A549 (cell line): ENCODE measurements at regions not wholly inside any gene's neighbourhood (a gene's known extent, or its start where the extent isn't known, plus 50 kb on each side); places are given as distances from the start of the nearest gene placed in this dataset.

Experiments
- ATAC-seq, 2 experiments: fragments of 200-7000 bp in 1 of 2; fragments of >200 bp in 1 of 2; cut with Nextera tagmentation in 1 of 2; cut with Tn5 transposase in 1 of 2; 3 replicates each; pipeline versions ENCODE4 v1.8.0 to v1.9.1; 2018 to 2020; ENCODE audit warnings: mild to moderate bottlenecking in 1 of 2, moderate library complexity in 1 of 2
- CTCF ChIA-PET: fragments of 300-600 bp; sonication (Branson Sonifier 250); formaldehyde crosslinking; extraction: SDS; loops from one replicate; lab custom pipeline; 2021; ENCODE audit warnings: antibody characterized with exemption, inconsistent platforms; lab: Yijun Ruan, JAX
- POLR2A ChIA-PET: fragments of 350-600 bp; formaldehyde crosslinking; extraction: SDS; loops from one replicate; lab custom pipeline; 2021; ENCODE audit warnings: antibody characterized with exemption, inconsistent platforms; lab: Yijun Ruan, JAX
- DNase-seq, 2 experiments: peaks; one replicate each; pipeline versions ENCODE4 v3.0.0 to v3.0.0-alpha.2; 2011 to 2016; ENCODE audit warnings: low read depth in 1 of 2, low spot score in 1 of 2
- FAIRE-seq: peaks from 2 replicates; lab custom pipeline; 2011; peaks lifted over from hg19 to GRCh38; lab: Jason Lieb, UNC
- H3K27ac ChIP-seq, 2 experiments: fragments of >200 bp; sonication (Bioruptor Twin); formaldehyde crosslinking; 3 replicates each; pipeline ENCODE4 v1.5.1; 2016 to 2017
- H3K4me1 ChIP-seq: fragments of >200 bp; sonication (Bioruptor Twin); formaldehyde crosslinking; 3 replicates; pipeline ENCODE4 v1.6.1; 2016
- H3K4me2 ChIP-seq: fragments of >200 bp; sonication (Bioruptor Twin); formaldehyde crosslinking; 3 replicates; pipeline ENCODE4 v1.6.1; 2016
- H3K4me3 ChIP-seq: fragments of >200 bp; sonication (Bioruptor Twin); formaldehyde crosslinking; 3 replicates; pipeline ENCODE4 v1.5.1; 2016
- H3K9me3 ChIP-seq: fragments of >200 bp; sonication (Bioruptor Twin); formaldehyde crosslinking; 3 replicates; pipeline ENCODE4 v1.6.1; 2016
- CBX2 ChIP-seq: fragments of 200-600 bp; sonication (generic); IDR thresholded peaks from 2 replicates; pipeline ENCODE4 v1.6.1; 2016; ENCODE audit warnings: low read depth, mild to moderate bottlenecking, borderline replicate concordance
- CHD4 ChIP-seq: fragments of 200-600 bp; sonication (generic); IDR thresholded peaks from 2 replicates; pipeline ENCODE4 v1.6.1; 2016; ENCODE audit warnings: antibody characterized with exemption, mild to moderate bottlenecking, borderline replicate concordance
- CTCF ChIP-seq: fragments of >200 bp; sonication (Bioruptor Twin); formaldehyde crosslinking; IDR thresholded peaks from 3 replicates; pipeline ENCODE4 v1.5.1; 2016
- ELK1 ChIP-seq: fragments of 150-350 bp; IDR thresholded peaks from 2 replicates; pipeline ENCODE4 v1.6.1; 2014; ENCODE audit warnings: low read depth, mild to moderate bottlenecking, low read length
- EP300 ChIP-seq, 2 experiments: fragments of >200 bp; sonication (Bioruptor Twin); formaldehyde crosslinking; IDR thresholded peaks; 2 replicates in 1 of 2; 3 replicates in 1 of 2; pipeline ENCODE4 v1.6.1; 2016 to 2017
- FOSB ChIP-seq: fragments of 250-450 bp; sonication (Bioruptor Pico); IDR thresholded peaks from 2 replicates; pipeline ENCODE4 v1.5.0; 2020; ENCODE audit warnings: mild to moderate bottlenecking, moderate library complexity
- FOSL2 ChIP-seq, 2 experiments: fragments of 450-650 bp in 1 of 2; fragments of >200 bp in 1 of 2; sonication (Bioruptor Twin) in 1 of 2; formaldehyde crosslinking; IDR thresholded peaks; 2 replicates each; pipeline versions ENCODE4 v1.5.0 to v1.6.1; 2016 to 2020; ENCODE audit warnings: mild to moderate bottlenecking in 1 of 2, moderate library complexity in 1 of 2
- FOXS1 ChIP-seq: fragments of 250-450 bp; sonication (Bioruptor Pico); IDR thresholded peaks from 2 replicates; pipeline ENCODE4 v1.5.0; 2020; ENCODE audit warnings: mild to moderate bottlenecking, moderate library complexity
- HES2 ChIP-seq: fragments of >200 bp; sonication (Bioruptor Twin); formaldehyde crosslinking; IDR thresholded peaks from 2 replicates; pipeline ENCODE4 v1.6.1; 2016
- MAZ ChIP-seq: fragments of 150-350 bp; IDR thresholded peaks from 2 replicates; pipeline ENCODE4 v1.6.1; 2014; ENCODE audit warnings: antibody characterized with exemption, low read depth, low read length, borderline replicate concordance
- MYC ChIP-seq: IDR thresholded peaks from 2 replicates; pipeline ENCODE4 v1.6.1; 2012; ENCODE audit warnings: mild to moderate bottlenecking, inconsistent platforms, low read length, improper control_type of control experiment, borderline replicate concordance
- NFE2L2 ChIP-seq: fragments of 150-350 bp; conservative IDR thresholded peaks from 2 replicates; pipeline ENCODE4 v1.6.1; 2014; ENCODE audit warnings: low read length
- NR3C1 ChIP-seq: fragments of >200 bp; sonication (Bioruptor Twin); formaldehyde crosslinking; IDR thresholded peaks from 3 replicates; pipeline ENCODE4 v1.6.1; 2017
- RCOR1 ChIP-seq: fragments of 150-350 bp; IDR thresholded peaks from 2 replicates; pipeline ENCODE4 v1.6.1; 2014; ENCODE audit warnings: antibody characterized with exemption, low read length, low read depth
- SMC3 ChIP-seq: fragments of >200 bp; sonication (Bioruptor Twin); formaldehyde crosslinking; IDR thresholded peaks from 3 replicates; pipeline ENCODE4 v1.6.1; 2018; ENCODE audit warnings: inconsistent platforms
- USF2 ChIP-seq: fragments of 450-650 bp; IDR thresholded peaks from 2 replicates; pipeline ENCODE4 v1.6.1; 2014; ENCODE audit warnings: antibody characterized with exemption
- ZC3H11A ChIP-seq: fragments of 450-650 bp; IDR thresholded peaks from 2 replicates; pipeline ENCODE4 v1.6.1; 2014; ENCODE audit warnings: antibody characterized with exemption, mild to moderate bottlenecking
- ZSCAN20 ChIP-seq: fragments of 250-450 bp; sonication (Bioruptor Pico); IDR thresholded peaks from 2 replicates; pipeline ENCODE4 v1.8.0; 2022; ENCODE audit warnings: mild to moderate bottlenecking, moderate library complexity
- WGBS: methylation state at CpG from one replicate; pipeline ENCODE4 v1.1.6; 2017; ENCODE audit errors: missing lambda C conversion rate; 5-methylcytosine and 5-hydroxymethylcytosine counted together
- TF ChIP-seq, protein P1 (sequence below): fragments of 200-600 bp; sonication (generic); IDR thresholded peaks from 2 replicates; pipeline ENCODE4 v1.6.1; 2016; ENCODE audit warnings: antibody characterized with exemption, mild to moderate bottlenecking, moderate library complexity
- TF ChIP-seq, protein P2 (sequence below): IDR thresholded peaks from 2 replicates; pipeline ENCODE4 v1.6.1; 2012

DNA sequence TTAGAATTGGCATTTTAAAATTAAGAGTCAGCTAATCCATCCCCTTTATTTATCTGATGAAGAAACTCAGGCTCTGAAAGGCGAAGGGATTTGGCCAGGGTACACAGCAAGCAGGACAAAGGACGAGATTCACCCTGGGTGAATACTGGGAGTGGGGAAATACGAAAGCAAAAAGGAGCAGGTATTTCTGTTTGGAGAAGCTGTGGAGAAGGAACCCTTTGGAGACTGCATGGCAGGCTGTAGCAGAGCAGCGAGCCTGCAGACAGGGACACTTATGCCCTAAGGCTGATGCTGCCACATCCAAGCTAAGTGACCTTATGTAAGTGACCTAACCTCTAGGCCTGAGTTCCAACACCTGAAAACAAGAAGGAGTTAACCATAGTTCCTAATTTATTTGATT is 207.2 kb upstream of the C1orf87 start:
- 65% methylated on average over 4 of the region's 4 CpGs for WGBS
- H3K4me3 ChIP-seq, result no peak overlapping the region

DNA sequence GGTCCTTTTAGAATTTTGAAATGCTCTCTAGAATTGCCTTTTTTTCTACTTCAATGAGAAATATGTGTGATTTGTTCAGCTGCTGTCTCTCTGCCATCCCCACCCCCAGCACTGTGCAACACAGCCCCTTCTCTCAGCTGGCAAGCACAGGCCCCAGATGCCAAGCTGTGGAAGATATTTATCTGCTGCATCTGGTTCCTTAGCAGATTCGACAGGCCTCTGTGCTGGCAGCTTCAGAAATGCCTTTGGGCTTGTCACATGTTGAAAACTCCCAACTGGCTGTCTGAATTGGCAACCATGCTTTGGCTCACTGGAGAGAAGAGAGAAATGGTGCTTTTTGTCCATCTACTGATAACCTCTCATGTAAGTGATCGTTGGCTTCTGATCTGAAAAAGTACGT is 206.7 kb upstream of the C1orf87 start:
- no peak overlapping the region for H3K4me3 ChIP-seq
- ChIA-PET CTCF (interaction anchor here (1.4 kb wide), 1 partner anchor 1578 kb away, joined by 4 read pairs; no protein-coding TSS in a partner anchor), POLR2A (no interaction called here)
- H3K27ac ChIP-seq, result no peak overlapping the region
- no peaks in the 10 kb centered on the region for H3K4me1 ChIP-seq
- no peak for ATAC-seq
- no peak for TF ChIP-seq ZC3H11A
- no peak for TF ChIP-seq FOSB
- TF ChIP-seq ELK1, result no peak
- TF ChIP-seq EP300 (IDR thresholded peaks at IDR 0.05), result no peak
- TF ChIP-seq RCOR1, result no peak
- H3K9me3 ChIP-seq, result no peaks in the 10 kb centered on the region
- DNase-seq, result no peak
- 29% methylated on average over 3 of the region's 3 CpGs for WGBS
- H3K4me2 ChIP-seq, result no peak overlapping the region
- FAIRE-seq, result no peak

More for the DNA sequence above, 207.2 kb upstream of the C1orf87 start:
- DNase-seq (no peak), FAIRE-seq (no peak), ATAC-seq (peak in 1 of 2 experiments; percentile 56; a peak in 2 of 6 replicates)
- CTCF ChIA-PET, result interaction anchor here (1.1 to 1.9 kb wide), 7 partner anchors 11 to 1577 kb away, joined by 3 to 12 read pairs (median 4); no protein-coding TSS in a partner anchor
- POLR2A ChIA-PET, result no interaction called here
- Histone ChIP-seq H3K27ac (no peak overlapping the region), H3K4me2 (no peak overlapping the region), H3K4me1 (no peaks in the 10 kb centered on the region), H3K9me3 (no peaks in the 10 kb centered on the region)
- TF ChIP-seq FOXS1 (CRISPR knock-in tag), result no peak
- TF ChIP-seq USF2, result no peak
- no peak for TF ChIP-seq NR3C1
- TF ChIP-seq, protein P1, sequence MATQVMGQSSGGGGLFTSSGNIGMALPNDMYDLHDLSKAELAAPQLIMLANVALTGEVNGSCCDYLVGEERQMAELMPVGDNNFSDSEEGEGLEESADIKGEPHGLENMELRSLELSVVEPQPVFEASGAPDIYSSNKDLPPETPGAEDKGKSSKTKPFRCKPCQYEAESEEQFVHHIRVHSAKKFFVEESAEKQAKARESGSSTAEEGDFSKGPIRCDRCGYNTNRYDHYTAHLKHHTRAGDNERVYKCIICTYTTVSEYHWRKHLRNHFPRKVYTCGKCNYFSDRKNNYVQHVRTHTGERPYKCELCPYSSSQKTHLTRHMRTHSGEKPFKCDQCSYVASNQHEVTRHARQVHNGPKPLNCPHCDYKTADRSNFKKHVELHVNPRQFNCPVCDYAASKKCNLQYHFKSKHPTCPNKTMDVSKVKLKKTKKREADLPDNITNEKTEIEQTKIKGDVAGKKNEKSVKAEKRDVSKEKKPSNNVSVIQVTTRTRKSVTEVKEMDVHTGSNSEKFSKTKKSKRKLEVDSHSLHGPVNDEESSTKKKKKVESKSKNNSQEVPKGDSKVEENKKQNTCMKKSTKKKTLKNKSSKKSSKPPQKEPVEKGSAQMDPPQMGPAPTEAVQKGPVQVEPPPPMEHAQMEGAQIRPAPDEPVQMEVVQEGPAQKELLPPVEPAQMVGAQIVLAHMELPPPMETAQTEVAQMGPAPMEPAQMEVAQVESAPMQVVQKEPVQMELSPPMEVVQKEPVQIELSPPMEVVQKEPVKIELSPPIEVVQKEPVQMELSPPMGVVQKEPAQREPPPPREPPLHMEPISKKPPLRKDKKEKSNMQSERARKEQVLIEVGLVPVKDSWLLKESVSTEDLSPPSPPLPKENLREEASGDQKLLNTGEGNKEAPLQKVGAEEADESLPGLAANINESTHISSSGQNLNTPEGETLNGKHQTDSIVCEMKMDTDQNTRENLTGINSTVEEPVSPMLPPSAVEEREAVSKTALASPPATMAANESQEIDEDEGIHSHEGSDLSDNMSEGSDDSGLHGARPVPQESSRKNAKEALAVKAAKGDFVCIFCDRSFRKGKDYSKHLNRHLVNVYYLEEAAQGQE, result no peak
- no peak for TF ChIP-seq MYC
- TF ChIP-seq ZSCAN20 (CRISPR knock-in tag), result no peak
- TF ChIP-seq CBX2, result no peak

- ATAC-seq (no peak), FAIRE-seq (no peak), DNase-seq (no peak)
- TF ChIP-seq NFE2L2, result no peak
- TF ChIP-seq, protein P2, sequence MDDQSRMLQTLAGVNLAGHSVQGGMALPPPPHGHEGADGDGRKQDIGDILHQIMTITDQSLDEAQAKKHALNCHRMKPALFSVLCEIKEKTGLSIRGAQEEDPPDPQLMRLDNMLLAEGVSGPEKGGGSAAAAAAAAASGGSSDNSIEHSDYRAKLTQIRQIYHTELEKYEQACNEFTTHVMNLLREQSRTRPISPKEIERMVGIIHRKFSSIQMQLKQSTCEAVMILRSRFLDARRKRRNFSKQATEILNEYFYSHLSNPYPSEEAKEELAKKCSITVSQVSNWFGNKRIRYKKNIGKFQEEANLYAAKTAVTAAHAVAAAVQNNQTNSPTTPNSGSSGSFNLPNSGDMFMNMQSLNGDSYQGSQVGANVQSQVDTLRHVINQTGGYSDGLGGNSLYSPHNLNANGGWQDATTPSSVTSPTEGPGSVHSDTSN, result no peak
- no peak for TF ChIP-seq FOSL2 (IDR thresholded peaks at IDR 0.05)
- TF ChIP-seq FOSL2 (CRISPR knock-in tag; IDR thresholded peaks at IDR 0.05), result no peak
- TF ChIP-seq CTCF, result no peak
- no peak for TF ChIP-seq SMC3
- TF ChIP-seq EP300 (IDR thresholded peaks at IDR 0.05), result no peak
- no peak for TF ChIP-seq MAZ
- no peak for TF ChIP-seq HES2
- no peak for TF ChIP-seq CHD4
- Histone ChIP-seq H3K4me3 (no peak overlapping the region), H3K9me3 (no peaks in the 10 kb centered on the region), H3K4me2 (no peak overlapping the region), H3K4me1 (no peaks in the 10 kb centered on the region), H3K27ac (no peak overlapping the region)
- POLR2A ChIA-PET, result no interaction called here
- CTCF ChIA-PET, result no interaction called here
Measured at GRCh38 chr1:60279798-60280197, 206.2 kb upstream of the C1orf87 start.
